Activated T-cell treated with anti-CD3 and anti-CD28 coated beads for 48 hours (primary cell): ENCODE measurements at regions not wholly inside any gene's neighbourhood (a gene's known extent, or its start where the extent isn't known, plus 50 kb on each side); places are given as distances from the start of the nearest gene placed in this dataset.
"Not testable (repeated sequence)": the region's sequence is repeated elsewhere in the genome, so short reads cannot be mapped to it uniquely, and the experiment has no call there.

ENCODE experiments used
- DNase-seq: peaks from one replicate; pipeline ENCODE4 v3.0.0-alpha.2; 2020; ENCODE audit warnings: low read depth

- no peak for DNase-seq
Measured at GRCh38 chr14:105889666-105890473, 363.5 kb downstream of the TMEM121 start.

GRCh38 chr14:105890474-105891220 lies 364.3 kb downstream of the TMEM121 start:
- no peak for DNase-seq

- no peak for DNase-seq
Measured at GRCh38 chr14:105891221-105891602, 364.8 kb downstream of the TMEM121 start.

GRCh38 chr14:105891631-105892452 lies 365.5 kb downstream of the TMEM121 start:
- no peak for DNase-seq

- not testable (repeated sequence) for DNase-seq
Measured at GRCh38 chr14:105892453-105893441, 366.4 kb downstream of the TMEM121 start.

GRCh38 chr14:105893686-105894085 lies 367.3 kb downstream of the TMEM121 start:
- DNase-seq: not testable (repeated sequence)

GRCh38 chr14:105894125-105894977 lies 368.0 kb downstream of the TMEM121 start:
- DNase-seq: no peak

- no peak for DNase-seq
Measured at GRCh38 chr14:105894978-105895881, 368.8 kb downstream of the TMEM121 start.

GRCh38 chr14:105896206-105896605 lies 369.8 kb downstream of the TMEM121 start:
- not testable (repeated sequence) for DNase-seq

GRCh38 chr14:105896961-105897724 lies 370.8 kb downstream of the TMEM121 start:
- DNase-seq: not testable (repeated sequence)

- DNase-seq: no peak
Measured at GRCh38 chr14:105897725-105898113, 371.3 kb downstream of the TMEM121 start.

GRCh38 chr14:105898482-105899010 lies 372.2 kb downstream of the TMEM121 start:
- no peak for DNase-seq

GRCh38 chr14:105899071-105899641 lies 372.8 kb downstream of the TMEM121 start:
- no peak for DNase-seq

GRCh38 chr14:105899657-105900397 lies 373.4 kb downstream of the TMEM121 start:
- DNase-seq: no peak

GRCh38 chr14:105900398-105901160 lies 374.2 kb downstream of the TMEM121 start:
- DNase-seq: no peak

GRCh38 chr14:105901226-105901625 lies 374.8 kb downstream of the TMEM121 start:
- no peak for DNase-seq
